ENCODE measurements at regions not wholly inside any gene's neighbourhood (a gene's known extent, or its start where the extent isn't known, plus 50 kb on each side); places are given as distances from the start of the nearest gene placed in this dataset.

DNA sequence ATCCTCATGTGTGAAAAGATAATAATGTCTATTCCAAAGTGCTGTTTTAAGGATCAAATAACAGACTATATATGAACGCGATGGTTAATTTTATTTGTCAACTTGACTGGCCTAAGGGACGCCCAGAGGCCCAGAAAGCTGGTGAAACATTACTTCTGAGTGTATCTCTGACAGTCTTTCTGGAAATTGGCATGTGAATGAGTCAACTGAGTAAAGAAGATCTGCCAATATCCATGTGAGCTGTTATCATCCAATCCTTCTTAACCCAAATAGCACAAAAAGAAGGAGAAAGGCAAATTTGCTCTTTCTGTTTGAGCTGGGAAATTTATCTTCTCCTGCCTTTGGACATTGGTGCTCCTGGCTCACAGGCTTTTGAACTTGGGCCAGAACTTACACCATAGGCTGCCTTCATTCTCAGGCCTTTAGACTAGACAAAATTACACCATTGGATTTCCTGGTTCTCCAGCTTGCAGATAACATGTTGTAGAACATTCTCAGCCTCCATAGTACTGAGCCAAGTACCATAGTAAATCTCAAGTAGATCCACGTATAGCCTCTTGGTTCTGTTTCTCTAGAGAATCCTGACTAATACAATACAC lies 114.7 kb upstream of the DOCK10 start:
- DNase-seq (ENCODE audit: low read depth, low spot score) = no peak
- H3K4me3 ChIP-seq (ENCODE audit: low read depth, low read length) = no peak overlapping the region
- in situ Hi-C loops (cut with HindIII; ENCODE audit: low sequenced_read_pairs) = no loop called here
- TF ChIP-seq, protein P1, sequence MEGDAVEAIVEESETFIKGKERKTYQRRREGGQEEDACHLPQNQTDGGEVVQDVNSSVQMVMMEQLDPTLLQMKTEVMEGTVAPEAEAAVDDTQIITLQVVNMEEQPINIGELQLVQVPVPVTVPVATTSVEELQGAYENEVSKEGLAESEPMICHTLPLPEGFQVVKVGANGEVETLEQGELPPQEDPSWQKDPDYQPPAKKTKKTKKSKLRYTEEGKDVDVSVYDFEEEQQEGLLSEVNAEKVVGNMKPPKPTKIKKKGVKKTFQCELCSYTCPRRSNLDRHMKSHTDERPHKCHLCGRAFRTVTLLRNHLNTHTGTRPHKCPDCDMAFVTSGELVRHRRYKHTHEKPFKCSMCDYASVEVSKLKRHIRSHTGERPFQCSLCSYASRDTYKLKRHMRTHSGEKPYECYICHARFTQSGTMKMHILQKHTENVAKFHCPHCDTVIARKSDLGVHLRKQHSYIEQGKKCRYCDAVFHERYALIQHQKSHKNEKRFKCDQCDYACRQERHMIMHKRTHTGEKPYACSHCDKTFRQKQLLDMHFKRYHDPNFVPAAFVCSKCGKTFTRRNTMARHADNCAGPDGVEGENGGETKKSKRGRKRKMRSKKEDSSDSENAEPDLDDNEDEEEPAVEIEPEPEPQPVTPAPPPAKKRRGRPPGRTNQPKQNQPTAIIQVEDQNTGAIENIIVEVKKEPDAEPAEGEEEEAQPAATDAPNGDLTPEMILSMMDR (IDR thresholded peaks at IDR 0.05; ENCODE audit: low read depth, low read length) = no peak

DNA sequence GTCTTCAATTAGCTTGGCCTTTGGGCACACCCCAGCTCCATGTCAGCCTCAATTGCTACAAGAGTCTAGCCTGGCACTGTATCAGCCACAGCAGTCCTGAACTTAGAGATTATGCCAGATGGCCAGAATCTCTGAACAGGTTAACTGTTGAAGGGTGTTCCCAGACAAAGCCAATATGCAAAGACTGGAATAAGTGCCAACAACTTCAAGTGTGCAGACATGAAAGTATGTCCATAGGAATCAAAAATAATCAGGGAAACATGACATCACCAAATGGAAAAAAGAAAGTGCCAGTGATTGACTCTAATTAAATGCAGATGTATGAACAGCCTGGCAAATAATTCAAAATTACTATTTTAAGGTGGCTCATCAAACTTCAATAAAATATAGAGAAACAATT lies 98.5 kb upstream of the DOCK10 start:
- DNase-seq (ENCODE audit: low read depth, low spot score) = no peak
- TF ChIP-seq, protein P1 (IDR thresholded peaks at IDR 0.05; ENCODE audit: low read depth, low read length) = no peak
- no peak overlapping the region for H3K4me3 ChIP-seq (ENCODE audit: low read depth, low read length)
- in situ Hi-C loops (cut with HindIII; ENCODE audit: low sequenced_read_pairs) = no loop called here

DNA sequence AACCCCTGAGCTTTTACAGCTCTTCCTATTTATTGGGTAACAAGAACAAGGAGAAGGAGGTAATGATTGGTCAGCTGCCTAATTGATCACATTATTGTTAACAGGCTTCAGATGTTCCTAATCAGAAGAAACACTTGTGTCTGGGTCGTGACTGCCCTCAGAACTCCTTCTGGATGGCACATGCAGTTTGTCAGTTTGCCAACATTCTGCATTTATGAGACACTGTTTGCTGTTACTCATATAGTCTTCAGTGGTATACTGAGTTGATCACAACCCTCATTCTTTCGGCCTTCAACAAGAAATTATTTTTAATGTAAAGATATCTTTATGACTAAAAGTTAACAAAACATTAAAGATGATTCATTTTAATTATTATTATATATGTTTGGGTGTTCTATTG lies 95.7 kb upstream of the DOCK10 start:
- no peak for DNase-seq (ENCODE audit: low read depth, low spot score)
- TF ChIP-seq, protein P1 (IDR thresholded peaks at IDR 0.05; ENCODE audit: low read depth, low read length) = no peak
- in situ Hi-C loops (cut with HindIII; ENCODE audit: low sequenced_read_pairs) = no loop called here
- H3K4me3 ChIP-seq (ENCODE audit: low read depth, low read length) = no peak overlapping the region

DNA sequence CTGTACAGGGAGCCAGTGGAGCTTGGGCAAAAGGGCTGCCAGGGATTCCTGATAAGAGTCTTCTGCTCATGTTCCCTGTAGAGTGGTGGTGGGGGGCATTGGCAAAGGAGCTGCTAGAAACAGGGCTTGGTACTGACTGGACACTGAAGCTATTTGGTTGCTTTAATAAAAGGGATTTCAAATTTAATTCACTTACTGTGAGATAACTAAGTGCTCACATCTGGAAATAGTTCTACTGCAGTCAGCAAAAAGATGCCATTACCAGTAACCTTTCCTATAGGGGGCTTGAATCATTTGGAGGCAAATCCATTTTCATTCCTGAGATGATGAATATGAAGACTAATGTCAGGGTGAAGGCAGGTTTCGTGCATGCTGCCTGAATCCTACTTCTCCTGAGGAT lies 94.3 kb upstream of the DOCK10 start:
- in situ Hi-C loops (cut with HindIII; ENCODE audit: low sequenced_read_pairs) = no loop called here

DNA sequence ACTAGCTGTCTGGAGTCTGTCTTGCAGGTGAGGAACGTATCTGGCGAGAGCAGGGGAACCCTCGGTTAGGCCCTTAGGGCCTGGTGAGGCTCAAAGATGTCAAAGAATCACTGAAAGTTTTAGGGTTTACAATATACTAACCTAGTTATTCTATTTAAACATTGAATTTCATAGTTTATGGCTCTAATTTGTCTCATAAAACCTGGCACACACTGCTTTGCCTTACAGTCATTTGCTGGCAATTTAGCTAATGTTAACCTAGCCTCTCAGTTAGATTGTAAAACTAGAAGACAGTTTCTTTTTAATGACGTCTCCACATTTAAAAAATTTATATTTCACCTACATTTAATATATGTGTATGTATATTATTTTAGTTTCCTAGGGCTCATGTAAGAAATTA lies 89.6 kb upstream of the DOCK10 start:
- in situ Hi-C loops (cut with HindIII; ENCODE audit: low sequenced_read_pairs) = no loop called here
- H3K4me3 ChIP-seq (ENCODE audit: low read depth, low read length) = no peak overlapping the region
- TF ChIP-seq, protein P1 (IDR thresholded peaks at IDR 0.05; ENCODE audit: low read depth, low read length) = no peak
- no peak for DNase-seq (ENCODE audit: low read depth, low spot score)

More for the DNA sequence above, 94.3 kb upstream of the DOCK10 start:
- no peak for DNase-seq (ENCODE audit: low read depth, low spot score)
- H3K4me3 ChIP-seq (ENCODE audit: low read depth, low read length) = no peak overlapping the region
- TF ChIP-seq, protein P1 (IDR thresholded peaks at IDR 0.05; ENCODE audit: low read depth, low read length) = no peak

DNA sequence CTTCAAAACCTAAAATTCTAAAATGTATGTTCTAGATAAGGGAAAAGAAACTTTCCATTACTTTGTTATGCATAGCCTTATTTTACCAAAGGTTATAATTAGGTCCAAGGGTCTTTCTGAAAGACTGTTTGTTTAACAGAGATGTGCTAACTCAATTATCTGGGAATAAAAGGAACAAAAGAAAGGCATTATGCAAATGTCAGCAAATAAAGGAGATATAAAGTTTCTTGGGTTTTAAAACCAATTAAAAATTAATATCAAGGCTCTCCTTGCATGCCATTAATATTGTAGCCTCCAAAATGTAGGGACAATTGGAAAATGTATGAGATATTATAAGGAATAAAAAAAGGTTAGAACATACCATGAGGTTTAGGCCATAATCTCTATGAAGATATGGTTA lies 87.8 kb upstream of the DOCK10 start:
- no peak overlapping the region for H3K4me3 ChIP-seq (ENCODE audit: low read depth, low read length)
- TF ChIP-seq, protein P1 (IDR thresholded peaks at IDR 0.05; ENCODE audit: low read depth, low read length) = no peak
- in situ Hi-C loops (cut with HindIII; ENCODE audit: low sequenced_read_pairs) = no loop called here

More for the DNA sequence above, 87.8 kb upstream of the DOCK10 start:
- no peak for DNase-seq (ENCODE audit: low read depth, low spot score)

Measured in astrocyte of the spinal cord (primary cell).